ENCODE measurements at regions not wholly inside any gene's neighbourhood (a gene's known extent, or its start where the extent isn't known, plus 50 kb on each side); places are given as distances from the start of the nearest gene placed in this dataset.

GRCh38 chr4:153143527-153144348 lies 60.5 kb upstream of the TRIM2 start:
- TF ChIP-seq CTCF (IDR thresholded peaks at IDR 0.05) (no peak), POLR2A (IDR thresholded peaks at IDR 0.05) (no peak)

All from esophagus squamous epithelium (tissue), 4 donors.